Spleen (tissue), 7 donors: ENCODE measurements at regions not wholly inside any gene's neighbourhood (a gene's known extent, or its start where the extent isn't known, plus 50 kb on each side); places are given as distances from the start of the nearest gene placed in this dataset.

Experiments
- POLR2A ChIP-seq, 3 donors: fragments of 450-650 bp; IDR thresholded peaks; one replicate each; pipeline ENCODE4 v1.5.1; 2017; ENCODE audit warnings: antibody characterized with exemption in 3 of 3, mild to moderate bottlenecking in 1 of 3
- POLR2AphosphoS5 ChIP-seq, 3 donors: sonication (generic); formaldehyde crosslinking; IDR thresholded peaks; one replicate each; pipeline ENCODE4 v1.5.1; 2017; ENCODE audit warnings: antibody characterized with exemption in 3 of 3
- TF ChIP-seq, protein P1 (sequence below), 11 experiments: fragments of 200-600 bp in 7 of 11; fragments of 450-650 bp in 4 of 11; sonication (generic) in 4 of 11; IDR thresholded peaks in 8 of 11; conservative IDR thresholded peaks in 3 of 11; 1 replicate in 7 of 11; 2 replicates in 4 of 11; pipeline versions ENCODE4 v1.4.0 to v1.8.0; 2016 to 2021; ENCODE audit warnings: antibody characterized with exemption in 11 of 11, inconsistent platforms in 4 of 11, mild to moderate bottlenecking in 1 of 11
- donor health status: DM: no; HTN: no; CAD: no; lungs with moderate emphysema.
- donor health status: DM: no; HTN: no; CAD: no.
- donor health status: DM: no; HTN: no; CAD: no.

DNA sequence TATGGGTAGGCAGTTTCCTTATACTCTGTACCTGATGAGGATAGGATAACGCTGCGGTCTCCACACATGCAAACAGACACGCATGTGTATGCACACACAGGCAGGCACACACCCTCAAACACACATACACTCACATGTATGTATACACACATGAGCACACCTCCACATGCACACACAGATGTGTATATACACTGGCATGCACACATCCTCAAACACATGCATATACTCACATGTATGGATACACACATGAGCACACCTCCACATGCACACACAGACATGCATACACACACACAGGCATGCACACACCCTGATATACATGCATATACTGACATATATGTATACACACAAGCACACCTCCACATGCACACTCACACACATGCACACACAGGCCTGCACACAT, 267.8 kb upstream of the HDAC4 start:
- TF ChIP-seq POLR2A (IDR thresholded peaks at IDR 0.05) (no peak), POLR2AphosphoS5 (IDR thresholded peaks at IDR 0.05) (no peak)
- TF ChIP-seq, protein P1, sequence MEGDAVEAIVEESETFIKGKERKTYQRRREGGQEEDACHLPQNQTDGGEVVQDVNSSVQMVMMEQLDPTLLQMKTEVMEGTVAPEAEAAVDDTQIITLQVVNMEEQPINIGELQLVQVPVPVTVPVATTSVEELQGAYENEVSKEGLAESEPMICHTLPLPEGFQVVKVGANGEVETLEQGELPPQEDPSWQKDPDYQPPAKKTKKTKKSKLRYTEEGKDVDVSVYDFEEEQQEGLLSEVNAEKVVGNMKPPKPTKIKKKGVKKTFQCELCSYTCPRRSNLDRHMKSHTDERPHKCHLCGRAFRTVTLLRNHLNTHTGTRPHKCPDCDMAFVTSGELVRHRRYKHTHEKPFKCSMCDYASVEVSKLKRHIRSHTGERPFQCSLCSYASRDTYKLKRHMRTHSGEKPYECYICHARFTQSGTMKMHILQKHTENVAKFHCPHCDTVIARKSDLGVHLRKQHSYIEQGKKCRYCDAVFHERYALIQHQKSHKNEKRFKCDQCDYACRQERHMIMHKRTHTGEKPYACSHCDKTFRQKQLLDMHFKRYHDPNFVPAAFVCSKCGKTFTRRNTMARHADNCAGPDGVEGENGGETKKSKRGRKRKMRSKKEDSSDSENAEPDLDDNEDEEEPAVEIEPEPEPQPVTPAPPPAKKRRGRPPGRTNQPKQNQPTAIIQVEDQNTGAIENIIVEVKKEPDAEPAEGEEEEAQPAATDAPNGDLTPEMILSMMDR (IDR thresholded peaks at IDR 0.05 in 8 of 11, conservative IDR thresholded peaks at IDR 0.05 in 3 of 11), result no peak
